SK-N-SH treated with all-trans-retinoic acid at 6 μM for 48 hours (cell line): ENCODE measurements at regions not wholly inside any gene's neighbourhood (a gene's known extent, or its start where the extent isn't known, plus 50 kb on each side); places are given as distances from the start of the nearest gene placed in this dataset.
"Not testable (repeated sequence)": the region's sequence is repeated elsewhere in the genome, so short reads cannot be mapped to it uniquely, and the experiment has no call there.

Experiments
- ATAC-seq: fragments of 200-7000 bp; cut with Tn5 transposase; 3 replicates; pipeline ENCODE4 v1.9.1; 2020; ENCODE audit warnings: mild to moderate bottlenecking, moderate library complexity
- ARNTL ChIP-seq: fragments of 450-650 bp; formaldehyde crosslinking; IDR thresholded peaks from 2 replicates; pipeline ENCODE4 v1.5.0; 2020; ENCODE audit warnings: low read depth, mild to moderate bottlenecking, moderate library complexity, borderline replicate concordance
- BACH2 ChIP-seq: fragments of 250-450 bp; sonication (Bioruptor Pico); IDR thresholded peaks from 2 replicates; pipeline ENCODE4 v1.9.0; 2021; ENCODE audit warnings: mild to moderate bottlenecking, borderline replicate concordance
- CSDC2 ChIP-seq: fragments of 250-450 bp; sonication (Bioruptor Pico); IDR thresholded peaks from 2 replicates; pipeline ENCODE4 v1.5.0; 2020; ENCODE audit warnings: mild to moderate bottlenecking, moderate library complexity
- ESRRG ChIP-seq: fragments of 250-450 bp; sonication (Bioruptor Pico); IDR thresholded peaks from 2 replicates; pipeline ENCODE4 v1.6.1; 2021; ENCODE audit warnings: mild to moderate bottlenecking
- GLIS3 ChIP-seq: fragments of 250-450 bp; sonication (Bioruptor Pico); IDR thresholded peaks from 2 replicates; pipeline ENCODE4 v1.5.0; 2020; ENCODE audit warnings: mild to moderate bottlenecking, moderate library complexity
- ISL1 ChIP-seq: fragments of 250-450 bp; sonication (Bioruptor Pico); IDR thresholded peaks from 2 replicates; pipeline ENCODE4 v2.1.2; 2022; ENCODE audit warnings: mild to moderate bottlenecking, moderate library complexity
- OSR1 ChIP-seq: fragments of 250-450 bp; sonication (Bioruptor Pico); IDR thresholded peaks from 2 replicates; pipeline ENCODE4 v1.8.0; 2022; ENCODE audit warnings: moderate library complexity, mild to moderate bottlenecking, inconsistent platforms
- PPARA ChIP-seq: fragments of 250-450 bp; sonication (Bioruptor Pico); IDR thresholded peaks from 2 replicates; pipeline ENCODE4 v1.5.0; 2020; ENCODE audit warnings: mild to moderate bottlenecking, borderline replicate concordance
- RARB ChIP-seq: fragments of 250-450 bp; sonication (Bioruptor Pico); IDR thresholded peaks from 2 replicates; pipeline ENCODE4 v1.8.0; 2021; ENCODE audit warnings: mild to moderate bottlenecking, moderate library complexity
- TCF4 ChIP-seq: fragments of 250-450 bp; sonication (Bioruptor Pico); IDR thresholded peaks from 2 replicates; pipeline ENCODE4 v1.8.0; 2021; ENCODE audit warnings: mild to moderate bottlenecking, moderate library complexity, borderline replicate concordance
- ZC3H10 ChIP-seq: fragments of 250-450 bp; sonication (Bioruptor Pico); IDR thresholded peaks from 2 replicates; pipeline ENCODE4 v1.5.1; 2021; ENCODE audit warnings: mild to moderate bottlenecking, moderate library complexity
- ZFP3 ChIP-seq: fragments of 250-450 bp; sonication (Bioruptor Pico); IDR thresholded peaks from 2 replicates; pipeline ENCODE4 v1.5.0; 2020; ENCODE audit warnings: mild to moderate bottlenecking, moderate library complexity
- ZFP30 ChIP-seq: fragments of 450-650 bp; formaldehyde crosslinking; IDR thresholded peaks from 2 replicates; pipeline ENCODE4 v1.5.0; 2022; ENCODE audit warnings: mild to moderate bottlenecking, moderate library complexity
- ZNF565 ChIP-seq: fragments of 450-650 bp; formaldehyde crosslinking; conservative IDR thresholded peaks from 2 replicates; pipeline ENCODE4 v1.5.0; 2020; ENCODE audit warnings: low read depth, mild to moderate bottlenecking, moderate library complexity
- ZNF70 ChIP-seq: fragments of 450-650 bp; formaldehyde crosslinking; IDR thresholded peaks from 2 replicates; pipeline ENCODE4 v1.5.0; 2020; ENCODE audit warnings: mild to moderate bottlenecking, moderate library complexity
- ZNF8 ChIP-seq: fragments of 450-650 bp; formaldehyde crosslinking; IDR thresholded peaks from 2 replicates; pipeline ENCODE4 v1.5.0; 2020; ENCODE audit warnings: mild to moderate bottlenecking, moderate library complexity
- TF ChIP-seq, protein P1 (sequence below): fragments of 250-450 bp; sonication (Bioruptor Pico); IDR thresholded peaks from 2 replicates; pipeline ENCODE4 v1.8.0; 2021; ENCODE audit warnings: low read depth, mild to moderate bottlenecking, moderate library complexity, borderline replicate concordance
- TF ChIP-seq, protein P2 (sequence below): fragments of 250-450 bp; sonication (Bioruptor Pico); IDR thresholded peaks from 2 replicates; pipeline ENCODE4 v1.5.1; 2020; ENCODE audit warnings: low read depth, mild to moderate bottlenecking, moderate library complexity
- TF ChIP-seq, protein P3 (sequence below): fragments of 250-450 bp; sonication (Bioruptor Pico); IDR thresholded peaks from 2 replicates; pipeline ENCODE4 v1.5.0; 2020; ENCODE audit warnings: mild to moderate bottlenecking, moderate library complexity
- TF ChIP-seq, protein P4 (sequence below): fragments of 250-450 bp; sonication (Bioruptor Pico); IDR thresholded peaks from 2 replicates; pipeline ENCODE4 v1.8.0; 2020; ENCODE audit warnings: mild to moderate bottlenecking, moderate library complexity, borderline replicate concordance

DNA sequence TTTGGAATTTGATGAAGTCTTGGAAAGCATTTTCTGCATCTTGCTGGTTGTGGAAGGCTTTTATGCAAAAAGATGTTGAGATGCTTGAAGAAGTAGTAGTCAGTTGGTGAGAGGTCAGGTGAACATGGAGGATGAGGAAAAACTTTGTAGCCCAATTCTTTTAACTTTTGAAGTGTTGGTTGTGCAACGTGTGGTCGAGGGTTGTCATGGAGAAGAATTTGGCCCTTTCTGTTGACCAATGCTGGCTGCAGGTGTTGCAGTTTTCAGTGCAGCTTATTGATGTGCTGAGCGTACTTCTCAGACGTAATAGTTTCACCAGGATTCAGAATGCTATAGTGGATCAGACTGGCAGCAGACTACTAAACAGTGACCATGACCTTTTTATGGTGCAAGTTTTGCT, 508.4 kb upstream of the MAP2 start (continued):
- no peak for TF ChIP-seq PPARA
- TF ChIP-seq ISL1 (CRISPR knock-in tag), result no peak

DNA sequence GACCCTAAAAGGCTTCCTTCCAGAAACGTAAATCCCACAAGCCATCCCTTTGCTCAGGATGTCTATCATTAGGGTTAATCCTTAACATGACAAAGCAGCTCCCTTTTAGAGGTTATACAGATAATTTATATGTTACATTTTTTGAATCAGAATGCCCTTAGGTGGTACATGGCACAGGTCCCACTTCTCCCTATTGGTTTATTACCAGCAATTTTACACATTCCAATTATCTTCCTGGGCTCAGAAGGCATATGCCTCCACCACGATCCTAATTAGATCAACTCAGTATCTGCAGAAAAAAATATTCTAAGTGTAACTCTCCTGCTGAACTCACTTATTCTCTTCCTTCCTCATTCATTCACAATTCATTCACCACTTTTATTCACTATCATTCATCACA, 507.0 kb upstream of the MAP2 start:
- no peak for TF ChIP-seq ESRRG (CRISPR knock-in tag)
- no peak for TF ChIP-seq TCF4
- TF ChIP-seq ARNTL, result no peak
- no peak for TF ChIP-seq ISL1 (CRISPR knock-in tag)
- TF ChIP-seq CSDC2 (CRISPR knock-in tag), result no peak
- TF ChIP-seq BACH2 (CRISPR knock-in tag), result no peak
- TF ChIP-seq, protein P1, sequence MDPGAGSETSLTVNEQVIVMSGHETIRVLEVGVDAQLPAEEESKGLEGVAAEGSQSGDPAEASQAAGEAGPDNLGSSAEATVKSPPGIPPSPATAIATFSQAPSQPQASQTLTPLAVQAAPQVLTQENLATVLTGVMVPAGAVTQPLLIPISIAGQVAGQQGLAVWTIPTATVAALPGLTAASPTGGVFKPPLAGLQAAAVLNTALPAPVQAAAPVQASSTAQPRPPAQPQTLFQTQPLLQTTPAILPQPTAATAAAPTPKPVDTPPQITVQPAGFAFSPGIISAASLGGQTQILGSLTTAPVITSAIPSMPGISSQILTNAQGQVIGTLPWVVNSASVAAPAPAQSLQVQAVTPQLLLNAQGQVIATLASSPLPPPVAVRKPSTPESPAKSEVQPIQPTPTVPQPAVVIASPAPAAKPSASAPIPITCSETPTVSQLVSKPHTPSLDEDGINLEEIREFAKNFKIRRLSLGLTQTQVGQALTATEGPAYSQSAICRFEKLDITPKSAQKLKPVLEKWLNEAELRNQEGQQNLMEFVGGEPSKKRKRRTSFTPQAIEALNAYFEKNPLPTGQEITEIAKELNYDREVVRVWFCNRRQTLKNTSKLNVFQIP, result no peak
- TF ChIP-seq, protein P2, sequence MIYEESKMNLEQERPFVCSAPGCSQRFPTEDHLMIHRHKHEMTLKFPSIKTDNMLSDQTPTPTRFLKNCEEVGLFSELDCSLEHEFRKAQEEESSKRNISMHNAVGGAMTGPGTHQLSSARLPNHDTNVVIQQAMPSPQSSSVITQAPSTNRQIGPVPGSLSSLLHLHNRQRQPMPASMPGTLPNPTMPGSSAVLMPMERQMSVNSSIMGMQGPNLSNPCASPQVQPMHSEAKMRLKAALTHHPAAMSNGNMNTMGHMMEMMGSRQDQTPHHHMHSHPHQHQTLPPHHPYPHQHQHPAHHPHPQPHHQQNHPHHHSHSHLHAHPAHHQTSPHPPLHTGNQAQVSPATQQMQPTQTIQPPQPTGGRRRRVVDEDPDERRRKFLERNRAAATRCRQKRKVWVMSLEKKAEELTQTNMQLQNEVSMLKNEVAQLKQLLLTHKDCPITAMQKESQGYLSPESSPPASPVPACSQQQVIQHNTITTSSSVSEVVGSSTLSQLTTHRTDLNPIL, result no peak
- TF ChIP-seq ZNF8 (CRISPR knock-in tag), result no peak
- TF ChIP-seq ZFP3 (CRISPR knock-in tag), result no peak
- no peak for TF ChIP-seq OSR1
- TF ChIP-seq, protein P3, sequence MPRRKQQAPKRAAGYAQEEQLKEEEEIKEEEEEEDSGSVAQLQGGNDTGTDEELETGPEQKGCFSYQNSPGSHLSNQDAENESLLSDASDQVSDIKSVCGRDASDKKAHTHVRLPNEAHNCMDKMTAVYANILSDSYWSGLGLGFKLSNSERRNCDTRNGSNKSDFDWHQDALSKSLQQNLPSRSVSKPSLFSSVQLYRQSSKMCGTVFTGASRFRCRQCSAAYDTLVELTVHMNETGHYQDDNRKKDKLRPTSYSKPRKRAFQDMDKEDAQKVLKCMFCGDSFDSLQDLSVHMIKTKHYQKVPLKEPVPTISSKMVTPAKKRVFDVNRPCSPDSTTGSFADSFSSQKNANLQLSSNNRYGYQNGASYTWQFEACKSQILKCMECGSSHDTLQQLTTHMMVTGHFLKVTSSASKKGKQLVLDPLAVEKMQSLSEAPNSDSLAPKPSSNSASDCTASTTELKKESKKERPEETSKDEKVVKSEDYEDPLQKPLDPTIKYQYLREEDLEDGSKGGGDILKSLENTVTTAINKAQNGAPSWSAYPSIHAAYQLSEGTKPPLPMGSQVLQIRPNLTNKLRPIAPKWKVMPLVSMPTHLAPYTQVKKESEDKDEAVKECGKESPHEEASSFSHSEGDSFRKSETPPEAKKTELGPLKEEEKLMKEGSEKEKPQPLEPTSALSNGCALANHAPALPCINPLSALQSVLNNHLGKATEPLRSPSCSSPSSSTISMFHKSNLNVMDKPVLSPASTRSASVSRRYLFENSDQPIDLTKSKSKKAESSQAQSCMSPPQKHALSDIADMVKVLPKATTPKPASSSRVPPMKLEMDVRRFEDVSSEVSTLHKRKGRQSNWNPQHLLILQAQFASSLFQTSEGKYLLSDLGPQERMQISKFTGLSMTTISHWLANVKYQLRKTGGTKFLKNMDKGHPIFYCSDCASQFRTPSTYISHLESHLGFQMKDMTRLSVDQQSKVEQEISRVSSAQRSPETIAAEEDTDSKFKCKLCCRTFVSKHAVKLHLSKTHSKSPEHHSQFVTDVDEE, result no peak
- TF ChIP-seq, protein P4, sequence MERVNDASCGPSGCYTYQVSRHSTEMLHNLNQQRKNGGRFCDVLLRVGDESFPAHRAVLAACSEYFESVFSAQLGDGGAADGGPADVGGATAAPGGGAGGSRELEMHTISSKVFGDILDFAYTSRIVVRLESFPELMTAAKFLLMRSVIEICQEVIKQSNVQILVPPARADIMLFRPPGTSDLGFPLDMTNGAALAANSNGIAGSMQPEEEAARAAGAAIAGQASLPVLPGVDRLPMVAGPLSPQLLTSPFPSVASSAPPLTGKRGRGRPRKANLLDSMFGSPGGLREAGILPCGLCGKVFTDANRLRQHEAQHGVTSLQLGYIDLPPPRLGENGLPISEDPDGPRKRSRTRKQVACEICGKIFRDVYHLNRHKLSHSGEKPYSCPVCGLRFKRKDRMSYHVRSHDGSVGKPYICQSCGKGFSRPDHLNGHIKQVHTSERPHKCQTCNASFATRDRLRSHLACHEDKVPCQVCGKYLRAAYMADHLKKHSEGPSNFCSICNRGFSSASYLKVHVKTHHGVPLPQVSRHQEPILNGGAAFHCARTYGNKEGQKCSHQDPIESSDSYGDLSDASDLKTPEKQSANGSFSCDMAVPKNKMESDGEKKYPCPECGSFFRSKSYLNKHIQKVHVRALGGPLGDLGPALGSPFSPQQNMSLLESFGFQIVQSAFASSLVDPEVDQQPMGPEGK, result no peak
- no peak for TF ChIP-seq ZNF565 (CRISPR knock-in tag)
- TF ChIP-seq ZFP30 (CRISPR knock-in tag), result no peak
- TF ChIP-seq RARB (CRISPR knock-in tag), result no peak

DNA sequence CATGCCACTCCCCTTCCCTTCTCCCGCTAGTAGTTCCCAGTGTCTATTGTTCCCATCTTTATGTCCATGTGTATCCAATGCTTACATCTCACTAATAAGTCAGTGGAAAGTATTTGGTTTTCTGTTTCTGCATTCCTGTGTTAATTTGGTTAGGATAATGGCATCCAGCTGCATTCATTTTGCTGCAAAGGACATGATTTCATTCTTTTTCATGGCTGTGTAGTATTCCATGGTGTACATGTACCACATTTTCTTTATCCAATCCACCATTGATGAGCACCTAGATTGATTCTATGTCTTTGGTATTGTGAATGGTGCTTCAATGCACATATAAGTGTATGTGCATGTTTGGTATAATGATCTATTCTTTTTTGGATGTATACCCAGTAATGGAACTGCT, 502.5 kb upstream of the MAP2 start:
- TF ChIP-seq ZNF8 (CRISPR knock-in tag), result peak; percentile 93
- not testable (repeated sequence) for ATAC-seq

More for the DNA sequence above, 507.0 kb upstream of the MAP2 start:
- ATAC-seq, result no peak

DNA sequence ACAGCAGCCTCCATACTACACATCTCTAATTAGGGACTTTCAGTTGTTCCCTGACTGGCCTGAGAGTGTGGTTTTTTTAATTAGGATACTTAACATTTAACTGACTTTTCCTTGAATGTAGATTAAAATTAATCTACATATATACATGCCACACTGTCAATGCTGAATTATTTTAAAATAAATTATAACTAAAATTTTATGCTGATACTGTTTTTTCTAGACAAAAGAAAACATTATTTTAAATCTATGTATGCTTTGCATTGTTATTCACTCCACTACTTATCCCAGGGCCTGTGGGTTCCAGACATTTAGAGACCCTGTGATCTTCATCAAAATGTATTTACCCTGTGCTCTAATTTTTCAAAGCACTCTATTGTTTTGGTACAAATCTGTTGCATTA, 496.0 kb upstream of the MAP2 start:
- no peak for TF ChIP-seq PPARA
- TF ChIP-seq CSDC2 (CRISPR knock-in tag), result no peak
- no peak for TF ChIP-seq ESRRG (CRISPR knock-in tag)
- no peak for TF ChIP-seq BACH2 (CRISPR knock-in tag)
- TF ChIP-seq, protein P3, result no peak
- TF ChIP-seq ZNF70 (CRISPR knock-in tag), result no peak
- TF ChIP-seq ZC3H10 (CRISPR knock-in tag), result no peak
- TF ChIP-seq ZFP3 (CRISPR knock-in tag), result no peak
- no peak for TF ChIP-seq GLIS3 (CRISPR knock-in tag)
- no peak for TF ChIP-seq OSR1
- no peak for TF ChIP-seq TCF4
- TF ChIP-seq, protein P2, result no peak
- no peak for ATAC-seq
